ENCODE measurements at regions not wholly inside any gene's neighbourhood (a gene's known extent, or its start where the extent isn't known, plus 50 kb on each side); places are given as distances from the start of the nearest gene placed in this dataset.

DNA sequence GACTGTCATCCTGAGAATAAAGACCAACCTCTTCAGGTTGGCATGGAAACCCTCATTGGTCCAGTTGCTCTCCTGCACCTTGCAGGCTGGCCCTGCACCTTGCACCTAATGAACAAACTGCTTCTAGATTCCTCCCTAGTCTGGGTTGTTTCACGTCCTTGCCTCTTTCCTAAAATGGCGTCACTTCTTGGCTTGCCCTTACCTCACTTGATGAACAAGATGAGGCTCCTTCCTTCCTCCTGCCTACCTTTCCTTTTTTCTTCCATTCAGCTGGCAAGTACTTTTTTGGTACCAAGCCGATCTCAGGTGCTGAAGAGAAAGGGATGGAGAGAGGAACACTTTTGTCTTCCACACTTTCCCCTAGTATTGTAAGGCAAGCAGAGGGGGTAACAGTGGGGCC lies 74.5 kb downstream of the MYCN start:
- Histone ChIP-seq H3K36me3 (ENCODE audit: low read length) (no peaks in the 10 kb centered on the region), H4K20me1 (ENCODE audit: low read depth, low read length) (no peaks in the 10 kb centered on the region), H3K4me2 (ENCODE audit: low read depth, low read length, poor library complexity, severe bottlenecking) (no peak overlapping the region), H3F3A (ENCODE audit: insufficient read depth) (no peaks in the 10 kb centered on the region), H3K9me2 (replicated peaks; ENCODE audit: insufficient read depth, low read length) (no peaks in the 10 kb centered on the region), H3K9me3 (ENCODE audit: insufficient read depth, low read length) (no peaks in the 10 kb centered on the region), H3K9ac (ENCODE audit: low read length) (no peak overlapping the region), H3K4me3 (ENCODE audit: insufficient read depth, low read length, poor library complexity, severe bottlenecking) (no peak overlapping the region), H2AFZ (ENCODE audit: low read depth, low read length, severe bottlenecking) (no peak overlapping the region), H3K27me3 (ENCODE audit: low read length) (no peaks in the 10 kb centered on the region), H3K79me2 (ENCODE audit: insufficient read depth, low read length) (no peaks in the 10 kb centered on the region), H3K27ac (ENCODE audit: low read depth, low read length) (no peak overlapping the region)
- TF ChIP-seq CTCF (IDR thresholded peaks at IDR 0.05; ENCODE audit: insufficient read depth, low read length, poor library complexity, severe bottlenecking) (no peak), EZH2phosphoT487 (conservative IDR thresholded peaks at IDR 0.05; ENCODE audit: low read length) (no peak)

- H3K27me3 ChIP-seq (ENCODE audit: low read length): no peaks in the 10 kb centered on the region
- H3K36me3 ChIP-seq (ENCODE audit: low read length): no peaks in the 10 kb centered on the region
- no peak overlapping the region for H3K9ac ChIP-seq (ENCODE audit: low read length)
- H3K4me3 ChIP-seq (ENCODE audit: insufficient read depth, low read length, poor library complexity, severe bottlenecking): no peak overlapping the region
- no peak overlapping the region for H2AFZ ChIP-seq (ENCODE audit: low read depth, low read length, severe bottlenecking)
- H4K20me1 ChIP-seq (ENCODE audit: low read depth, low read length): no peaks in the 10 kb centered on the region
- no peak overlapping the region for H3K27ac ChIP-seq (ENCODE audit: low read depth, low read length)
- no peaks in the 10 kb centered on the region for H3K79me2 ChIP-seq (ENCODE audit: insufficient read depth, low read length)
- H3K9me3 ChIP-seq (ENCODE audit: insufficient read depth, low read length): no peaks in the 10 kb centered on the region
- TF ChIP-seq EZH2phosphoT487 (conservative IDR thresholded peaks at IDR 0.05; ENCODE audit: low read length): no peak
- no peak for TF ChIP-seq CTCF (IDR thresholded peaks at IDR 0.05; ENCODE audit: insufficient read depth, low read length, poor library complexity, severe bottlenecking)
- H3F3A ChIP-seq (ENCODE audit: insufficient read depth): no peaks in the 10 kb centered on the region
- H3K4me2 ChIP-seq (ENCODE audit: low read depth, low read length, poor library complexity, severe bottlenecking): no peak overlapping the region
- H3K9me2 ChIP-seq (replicated peaks; ENCODE audit: insufficient read depth, low read length): no peaks in the 10 kb centered on the region
These were observed 73.9 kb downstream of the MYCN start for GRCh38 chr2:16014041-16014787.

- Histone ChIP-seq H3K79me2 (ENCODE audit: insufficient read depth, low read length) (no peaks in the 10 kb centered on the region), H3K4me3 (ENCODE audit: insufficient read depth, low read length, poor library complexity, severe bottlenecking) (no peak overlapping the region), H3K36me3 (ENCODE audit: low read length) (no peaks in the 10 kb centered on the region), H3K27ac (ENCODE audit: low read depth, low read length) (no peak overlapping the region), H3K9ac (ENCODE audit: low read length) (no peak overlapping the region), H3K9me3 (ENCODE audit: insufficient read depth, low read length) (no peaks in the 10 kb centered on the region), H2AFZ (ENCODE audit: low read depth, low read length, severe bottlenecking) (no peak overlapping the region), H3K9me2 (replicated peaks; ENCODE audit: insufficient read depth, low read length) (no peaks in the 10 kb centered on the region), H4K20me1 (ENCODE audit: low read depth, low read length) (no peaks in the 10 kb centered on the region), H3F3A (ENCODE audit: insufficient read depth) (no peaks in the 10 kb centered on the region), H3K27me3 (ENCODE audit: low read length) (no peaks in the 10 kb centered on the region), H3K4me2 (ENCODE audit: low read depth, low read length, poor library complexity, severe bottlenecking) (no peak overlapping the region)
- TF ChIP-seq CTCF (IDR thresholded peaks at IDR 0.05; ENCODE audit: insufficient read depth, low read length, poor library complexity, severe bottlenecking): no peak
- TF ChIP-seq EZH2phosphoT487 (conservative IDR thresholded peaks at IDR 0.05; ENCODE audit: low read length): no peak
These were observed 73.1 kb downstream of the MYCN start for GRCh38 chr2:16013359-16013911.
